ENCODE measurements at regions not wholly inside any gene's neighbourhood (a gene's known extent, or its start where the extent isn't known, plus 50 kb on each side); places are given as distances from the start of the nearest gene placed in this dataset.

DNA sequence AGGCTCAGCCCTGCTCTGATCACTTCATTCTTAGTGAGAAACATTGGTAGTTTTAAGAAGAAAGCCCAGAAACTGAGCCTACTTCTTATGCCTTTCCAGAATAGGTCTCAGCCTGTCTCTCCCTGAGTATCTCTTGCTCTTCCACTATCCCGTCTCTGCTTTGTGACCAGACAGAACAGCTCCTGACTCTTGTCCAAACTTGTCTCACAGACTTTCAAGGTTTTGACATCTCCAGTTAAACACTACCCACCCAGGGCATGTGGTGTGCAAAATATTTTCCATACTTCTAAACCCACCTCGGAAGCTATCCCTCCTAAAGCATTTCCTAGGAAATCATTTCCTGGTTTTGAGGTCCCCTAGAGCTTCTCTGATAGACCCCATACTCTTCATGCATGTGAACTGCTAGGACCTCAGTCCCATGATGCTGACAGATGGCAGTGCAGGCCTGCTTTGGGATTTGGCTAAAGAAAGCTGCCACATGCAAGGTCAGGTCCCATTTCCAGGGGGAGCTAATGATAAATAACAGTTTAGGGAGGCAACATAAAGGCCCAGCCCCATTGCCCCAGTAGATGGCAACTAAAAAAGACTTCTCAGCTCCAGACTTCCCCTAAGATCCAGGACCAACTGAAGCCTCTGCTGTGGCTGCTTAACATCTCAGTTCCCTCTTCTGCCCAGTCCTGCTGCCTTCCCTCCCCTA is 211.5 kb downstream of the MED10 start:
- H3K9me2 ChIP-seq (replicated peaks; ENCODE audit: low read length) = no peaks in the 10 kb centered on the region
- no peaks in the 10 kb centered on the region for H3F3A ChIP-seq (ENCODE audit: low read length, unreplicated experiment)
- ChIA-PET POLR2A (ENCODE audit: unreplicated experiment) (no interaction called here), CTCF (no interaction called here)
- H3K9ac ChIP-seq (ENCODE audit: low read length) = no peak overlapping the region
- TF ChIP-seq, protein P1, sequence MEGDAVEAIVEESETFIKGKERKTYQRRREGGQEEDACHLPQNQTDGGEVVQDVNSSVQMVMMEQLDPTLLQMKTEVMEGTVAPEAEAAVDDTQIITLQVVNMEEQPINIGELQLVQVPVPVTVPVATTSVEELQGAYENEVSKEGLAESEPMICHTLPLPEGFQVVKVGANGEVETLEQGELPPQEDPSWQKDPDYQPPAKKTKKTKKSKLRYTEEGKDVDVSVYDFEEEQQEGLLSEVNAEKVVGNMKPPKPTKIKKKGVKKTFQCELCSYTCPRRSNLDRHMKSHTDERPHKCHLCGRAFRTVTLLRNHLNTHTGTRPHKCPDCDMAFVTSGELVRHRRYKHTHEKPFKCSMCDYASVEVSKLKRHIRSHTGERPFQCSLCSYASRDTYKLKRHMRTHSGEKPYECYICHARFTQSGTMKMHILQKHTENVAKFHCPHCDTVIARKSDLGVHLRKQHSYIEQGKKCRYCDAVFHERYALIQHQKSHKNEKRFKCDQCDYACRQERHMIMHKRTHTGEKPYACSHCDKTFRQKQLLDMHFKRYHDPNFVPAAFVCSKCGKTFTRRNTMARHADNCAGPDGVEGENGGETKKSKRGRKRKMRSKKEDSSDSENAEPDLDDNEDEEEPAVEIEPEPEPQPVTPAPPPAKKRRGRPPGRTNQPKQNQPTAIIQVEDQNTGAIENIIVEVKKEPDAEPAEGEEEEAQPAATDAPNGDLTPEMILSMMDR (conservative IDR thresholded peaks at IDR 0.05; ENCODE audit: low read depth, low read length) = peak; percentile 42
- TF ChIP-seq EZH2phosphoT487 (IDR thresholded peaks at IDR 0.05; ENCODE audit: borderline replicate concordance, low read length) = no peak
- H3K4me3 ChIP-seq (ENCODE audit: low read length) = no peak overlapping the region
- no peaks in the 10 kb centered on the region for H4K20me1 ChIP-seq (ENCODE audit: low read length)
- H2AFZ ChIP-seq (ENCODE audit: low read length) = no peak overlapping the region
- H3K27ac ChIP-seq (ENCODE audit: low read length) = no peak overlapping the region
- no peak overlapping the region for H3K4me2 ChIP-seq (ENCODE audit: low read length)
- H3K79me2 ChIP-seq (ENCODE audit: low read length) = no peaks in the 10 kb centered on the region
- no peak for ATAC-seq
- no peaks in the 10 kb centered on the region for H3K36me3 ChIP-seq (ENCODE audit: low read depth, low read length)
- no peaks in the 10 kb centered on the region for H3K9me3 ChIP-seq (ENCODE audit: low read length)
- DNase-seq = no peak
- H3K27me3 ChIP-seq (ENCODE audit: low read length) = no peaks in the 10 kb centered on the region
- BruUV-seq (replicated peaks) = no TSS peak
- intact Hi-C loops (cut with micrococcal nuclease) = no loop called here
- H3K4me1 ChIP-seq (ENCODE audit: insufficient read depth, low read length) = peaks cover 4% of the 10 kb centered on the region; the same call in 1 of the 2 replicates

- Histone ChIP-seq H3K4me3 (ENCODE audit: low read length) (no peak overlapping the region), H3K9ac (ENCODE audit: low read length) (no peak overlapping the region), H3F3A (ENCODE audit: low read length, unreplicated experiment) (peaks cover 13% of the 10 kb centered on the region), H3K4me1 (ENCODE audit: insufficient read depth, low read length) (peaks cover 30% of the 10 kb centered on the region), H3K27me3 (ENCODE audit: low read length) (no peaks in the 10 kb centered on the region), H3K27ac (ENCODE audit: low read length) (no peak overlapping the region), H3K36me3 (ENCODE audit: low read depth, low read length) (no peaks in the 10 kb centered on the region), H3K79me2 (ENCODE audit: low read length) (no peaks in the 10 kb centered on the region), H3K9me3 (ENCODE audit: low read length) (no peaks in the 10 kb centered on the region), H4K20me1 (ENCODE audit: low read length) (no peaks in the 10 kb centered on the region), H2AFZ (ENCODE audit: low read length) (0 out of 2 replicates have a peak overlapping the region, but pooled peaks have one; percentile 2), H3K9me2 (replicated peaks; ENCODE audit: low read length) (no peaks in the 10 kb centered on the region), H3K4me2 (ENCODE audit: low read length) (no peak overlapping the region)
- CTCF ChIA-PET = no interaction called here
- DNase-seq = no peak
- intact Hi-C loops (cut with micrococcal nuclease) = no loop called here
- POLR2A ChIA-PET (ENCODE audit: unreplicated experiment) = no interaction called here
- TF ChIP-seq EZH2phosphoT487 (IDR thresholded peaks at IDR 0.05; ENCODE audit: borderline replicate concordance, low read length) = no peak
- no peak for TF ChIP-seq EZH2 (IDR thresholded peaks at IDR 0.05; ENCODE audit: low read length, unreplicated experiment)
- TF ChIP-seq, protein P1 (conservative IDR thresholded peaks at IDR 0.05; ENCODE audit: low read depth, low read length) = no peak
- ATAC-seq = no peak
- no TSS peak for BruUV-seq (replicated peaks)
These were observed 214.4 kb downstream of the MED10 start for GRCh38 chr5:6163913-6164312.

DNA sequence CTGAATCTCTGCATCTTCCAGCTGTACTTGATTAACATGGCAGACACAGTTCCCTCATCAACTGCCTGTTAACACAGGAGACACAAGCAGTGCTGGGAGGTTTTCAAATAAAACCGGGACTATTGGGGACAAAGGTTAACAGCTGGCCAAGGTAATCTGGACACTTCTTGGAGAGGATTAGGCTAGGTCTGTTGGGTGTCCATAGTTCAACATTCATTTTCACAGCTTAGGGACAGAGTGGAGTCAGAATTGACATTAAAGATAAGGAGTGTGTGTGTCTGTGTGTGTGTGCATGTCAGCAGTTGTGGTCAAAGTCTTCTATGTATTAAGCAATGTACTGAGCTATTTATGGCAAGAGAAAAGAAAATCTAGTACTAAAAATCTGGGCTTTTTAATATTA is 216.2 kb downstream of the MED10 start:
- Histone ChIP-seq H3K4me1 (ENCODE audit: insufficient read depth, low read length) (peaks cover 43% of the 10 kb centered on the region), H3K27ac (ENCODE audit: low read length) (no peak overlapping the region), H3K9me2 (replicated peaks; ENCODE audit: low read length) (no peaks in the 10 kb centered on the region), H3K9ac (ENCODE audit: low read length) (no peak overlapping the region), H3K27me3 (ENCODE audit: low read length) (no peaks in the 10 kb centered on the region), H3F3A (ENCODE audit: low read length, unreplicated experiment) (peaks cover 13% of the 10 kb centered on the region), H4K20me1 (ENCODE audit: low read length) (no peaks in the 10 kb centered on the region), H3K9me3 (ENCODE audit: low read length) (no peaks in the 10 kb centered on the region), H3K36me3 (ENCODE audit: low read depth, low read length) (no peaks in the 10 kb centered on the region), H2AFZ (ENCODE audit: low read length) (no peak overlapping the region), H3K4me3 (ENCODE audit: low read length) (no peak overlapping the region), H3K4me2 (ENCODE audit: low read length) (no peak overlapping the region), H3K79me2 (ENCODE audit: low read length) (no peaks in the 10 kb centered on the region)
- DNase-seq (no peak), ATAC-seq (no peak)
- intact Hi-C loops (cut with micrococcal nuclease) = no loop called here
- no TSS peak for BruUV-seq (replicated peaks)
- ChIA-PET POLR2A (ENCODE audit: unreplicated experiment) (no interaction called here), CTCF (no interaction called here)
- TF ChIP-seq, protein P1 (conservative IDR thresholded peaks at IDR 0.05; ENCODE audit: low read depth, low read length) = no peak
- TF ChIP-seq EZH2 (IDR thresholded peaks at IDR 0.05; ENCODE audit: low read length, unreplicated experiment) = no peak
- TF ChIP-seq EZH2phosphoT487 (IDR thresholded peaks at IDR 0.05; ENCODE audit: borderline replicate concordance, low read length) = no peak

Measured in PC-3 (cell line).